Tibial nerve (tissue), 4 donors: ENCODE measurements at regions not wholly inside any gene's neighbourhood (a gene's known extent, or its start where the extent isn't known, plus 50 kb on each side); places are given as distances from the start of the nearest gene placed in this dataset.
"Not testable (repeated sequence)": the region's sequence is repeated elsewhere in the genome, so short reads cannot be mapped to it uniquely, and the experiment has no call there.

Experiments used
- DNase-seq, 2 donors: peaks; one replicate each; pipeline ENCODE4 v3.0.0-alpha.2; 2019; ENCODE audit warnings: low spot score in 2 of 2
- H3K27ac ChIP-seq, 4 donors: fragments of 200-600 bp; sonication (generic) in 3 of 4; one replicate each; pipeline ENCODE4 v1.5.1; 2017 to 2019; ENCODE audit warnings: mild to moderate bottlenecking in 1 of 4
- H3K27me3 ChIP-seq, 2 donors: fragments of 200-600 bp; sonication (generic) in 1 of 2; one replicate each; pipeline versions ENCODE4 v1.5.1 to v1.6.0; 2017 to 2019
- H3K36me3 ChIP-seq, 3 donors: fragments of 200-600 bp; sonication (generic); one replicate each; pipeline ENCODE4 v1.5.1; 2018 to 2019
- H3K4me1 ChIP-seq, 4 donors: fragments of 200-600 bp; sonication (generic) in 3 of 4; one replicate each; pipeline ENCODE4 v1.5.1; 2017 to 2019
- H3K4me3 ChIP-seq, 4 donors: fragments of 200-600 bp; sonication (generic) in 3 of 4; one replicate each; pipeline ENCODE4 v1.5.1; 2017 to 2019; ENCODE audit warnings: mild to moderate bottlenecking in 1 of 4, moderate library complexity in 1 of 4
- H3K9me3 ChIP-seq, 4 donors: fragments of 200-600 bp; sonication (generic) in 3 of 4; one replicate each; pipeline ENCODE4 v1.5.1; 2017 to 2019
- EP300 ChIP-seq, 2 donors: sonication (generic); formaldehyde crosslinking; IDR thresholded peaks; one replicate each; pipeline ENCODE4 v1.6.1; 2017; ENCODE audit warnings: antibody characterized with exemption in 2 of 2, mild to moderate bottlenecking in 1 of 2
- POLR2A ChIP-seq, 2 donors: fragments of 450-650 bp; IDR thresholded peaks; one replicate each; pipeline ENCODE4 v1.6.1; 2017; ENCODE audit warnings: antibody characterized with exemption in 2 of 2, mild to moderate bottlenecking in 2 of 2, moderate library complexity in 2 of 2
- WGBS, 2 donors: methylation state at CpG; one replicate each; pipeline ENCODE4 v1.1.5; 2018; 5-methylcytosine and 5-hydroxymethylcytosine counted together
- TF ChIP-seq, protein P1 (sequence below), 5 experiments: fragments of 200-600 bp in 3 of 5; fragments of 450-650 bp in 2 of 5; sonication (generic) in 3 of 5; IDR thresholded peaks; one replicate each; pipeline ENCODE4 v1.5.1; 2016 to 2019; ENCODE audit warnings: antibody characterized with exemption in 5 of 5, mild to moderate bottlenecking in 3 of 5, moderate library complexity in 2 of 5

DNA sequence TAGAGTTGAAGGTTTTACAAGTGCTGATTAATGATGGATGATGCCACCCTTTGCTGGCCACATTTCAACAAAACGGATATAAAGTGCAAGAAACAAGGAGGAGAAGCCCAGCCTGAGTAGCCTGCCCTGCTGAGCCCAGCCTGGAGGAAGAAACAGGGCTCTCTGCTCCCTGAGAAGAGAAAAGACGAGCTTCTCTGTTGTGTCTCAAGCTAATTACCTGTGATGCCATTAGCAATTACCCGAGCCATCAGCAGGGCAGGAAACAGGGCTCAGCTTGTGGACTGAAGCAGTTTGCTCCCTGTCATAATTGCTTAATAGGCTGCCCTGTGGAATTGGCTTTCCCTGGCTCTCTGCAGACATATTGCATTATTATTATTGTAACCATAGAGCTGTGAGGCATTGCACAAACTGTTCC, 709.3 kb upstream of the AUTS2 start:
- Histone ChIP-seq H3K36me3 (no peaks in the 10 kb centered on the region), H3K4me1 (no peaks in the 10 kb centered on the region), H3K27ac (no peak overlapping the region), H3K27me3 (no peaks in the 10 kb centered on the region), H3K9me3 (no peaks in the 10 kb centered on the region), H3K4me3 (no peak overlapping the region)
- TF ChIP-seq, protein P1, sequence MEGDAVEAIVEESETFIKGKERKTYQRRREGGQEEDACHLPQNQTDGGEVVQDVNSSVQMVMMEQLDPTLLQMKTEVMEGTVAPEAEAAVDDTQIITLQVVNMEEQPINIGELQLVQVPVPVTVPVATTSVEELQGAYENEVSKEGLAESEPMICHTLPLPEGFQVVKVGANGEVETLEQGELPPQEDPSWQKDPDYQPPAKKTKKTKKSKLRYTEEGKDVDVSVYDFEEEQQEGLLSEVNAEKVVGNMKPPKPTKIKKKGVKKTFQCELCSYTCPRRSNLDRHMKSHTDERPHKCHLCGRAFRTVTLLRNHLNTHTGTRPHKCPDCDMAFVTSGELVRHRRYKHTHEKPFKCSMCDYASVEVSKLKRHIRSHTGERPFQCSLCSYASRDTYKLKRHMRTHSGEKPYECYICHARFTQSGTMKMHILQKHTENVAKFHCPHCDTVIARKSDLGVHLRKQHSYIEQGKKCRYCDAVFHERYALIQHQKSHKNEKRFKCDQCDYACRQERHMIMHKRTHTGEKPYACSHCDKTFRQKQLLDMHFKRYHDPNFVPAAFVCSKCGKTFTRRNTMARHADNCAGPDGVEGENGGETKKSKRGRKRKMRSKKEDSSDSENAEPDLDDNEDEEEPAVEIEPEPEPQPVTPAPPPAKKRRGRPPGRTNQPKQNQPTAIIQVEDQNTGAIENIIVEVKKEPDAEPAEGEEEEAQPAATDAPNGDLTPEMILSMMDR (IDR thresholded peaks at IDR 0.05), result no peak
- TF ChIP-seq EP300 (IDR thresholded peaks at IDR 0.05), result no peak
- DNase-seq, result no peak
- WGBS, 2 donors, result 45 to 46% methylated on average over 3 of the region's 3 CpGs

GRCh38 chr7:68892236-68892635, 706.0 kb upstream of the AUTS2 start:
- no peaks in the 10 kb centered on the region for H3K4me1 ChIP-seq
- H3K36me3 ChIP-seq, result no peaks in the 10 kb centered on the region
- no peak for DNase-seq
- WGBS, 2 donors, result 94 to 96% methylated on average over 3 of the region's 3 CpGs
- H3K4me3 ChIP-seq, result no peak overlapping the region
- no peaks in the 10 kb centered on the region for H3K9me3 ChIP-seq
- TF ChIP-seq EP300 (IDR thresholded peaks at IDR 0.05), result no peak
- TF ChIP-seq POLR2A (IDR thresholded peaks at IDR 0.05), result no peak
- H3K27me3 ChIP-seq, result no peaks in the 10 kb centered on the region
- H3K27ac ChIP-seq, result no peak overlapping the region

DNA sequence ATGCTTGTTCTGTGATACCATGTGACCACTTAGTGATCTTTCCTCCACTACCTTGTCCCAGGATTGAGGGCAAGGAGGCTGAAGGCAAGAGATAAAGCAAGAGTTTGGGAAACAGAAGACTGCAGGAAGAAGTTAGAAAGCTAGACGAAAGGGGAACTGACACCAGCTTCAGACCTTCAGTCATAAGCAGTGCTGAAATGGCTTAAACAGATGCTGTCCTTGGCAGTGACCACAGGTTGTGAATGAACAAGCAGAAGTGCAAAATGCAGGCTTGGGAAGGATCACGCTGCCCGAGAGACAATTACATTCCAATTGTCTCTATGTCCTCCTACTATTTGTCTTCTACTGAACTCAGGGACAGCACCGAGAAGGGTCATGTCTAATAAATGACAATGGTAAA, 704.9 kb upstream of the AUTS2 start:
- H3K36me3 ChIP-seq, result no peaks in the 10 kb centered on the region
- H3K4me3 ChIP-seq, result no peak overlapping the region
- TF ChIP-seq POLR2A (IDR thresholded peaks at IDR 0.05) (no peak), EP300 (IDR thresholded peaks at IDR 0.05) (no peak)
- TF ChIP-seq, protein P1 (IDR thresholded peaks at IDR 0.05), result no peak
- no peaks in the 10 kb centered on the region for H3K27me3 ChIP-seq
- H3K9me3 ChIP-seq, result no peaks in the 10 kb centered on the region
- DNase-seq, result no peak
- no peak overlapping the region for H3K27ac ChIP-seq
- 48 to 57% methylated on average over 4 of the region's 4 CpGs for WGBS, 2 donors
- no peaks in the 10 kb centered on the region for H3K4me1 ChIP-seq

DNA sequence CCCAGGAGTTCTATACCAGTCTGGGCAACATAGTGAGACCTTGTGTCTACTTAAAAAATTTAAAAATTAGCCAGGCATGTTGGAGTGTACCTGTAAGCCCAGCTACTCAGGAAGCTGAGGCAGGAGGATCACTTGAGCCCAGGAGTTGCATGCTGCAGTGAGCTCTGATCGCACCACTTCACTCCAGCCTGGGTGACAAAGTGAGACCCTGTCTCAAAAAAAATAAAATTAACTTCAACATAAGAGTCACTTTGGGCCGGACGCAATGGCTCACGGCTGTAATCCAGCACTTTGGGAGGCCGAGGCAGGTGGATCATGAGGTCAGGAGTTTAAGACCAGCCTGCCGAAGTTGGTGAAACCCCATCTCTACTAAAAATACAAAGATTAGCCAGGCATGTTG, 699.1 kb upstream of the AUTS2 start:
- not testable (repeated sequence) for H3K4me3 ChIP-seq, H3K27ac ChIP-seq, H3K36me3 ChIP-seq, H3K27me3 ChIP-seq, H3K4me1 ChIP-seq, DNase-seq, H3K9me3 ChIP-seq
- 86 to 95% methylated on average over 6 of the region's 6 CpGs for WGBS, 2 donors

- WGBS, 2 donors, result 89 to 91% methylated on average over 9 of the region's 9 CpGs
- no peaks in the 10 kb centered on the region for H3K36me3 ChIP-seq
- DNase-seq, result no peak
- H3K4me1 ChIP-seq, result no peaks in the 10 kb centered on the region
- H3K4me3 ChIP-seq, result no peak overlapping the region
- no peaks in the 10 kb centered on the region for H3K27me3 ChIP-seq
- no peak overlapping the region for H3K27ac ChIP-seq
- TF ChIP-seq EP300 (IDR thresholded peaks at IDR 0.05) (no peak), POLR2A (IDR thresholded peaks at IDR 0.05) (no peak)
- TF ChIP-seq, protein P1 (IDR thresholded peaks at IDR 0.05), result no peak
- peaks cover 0 to 7% (median 0%) of the 10 kb centered on the region in 4 donors for H3K9me3 ChIP-seq
These were observed 698.2 kb upstream of the AUTS2 start for GRCh38 chr7:68900096-68900495.

DNA sequence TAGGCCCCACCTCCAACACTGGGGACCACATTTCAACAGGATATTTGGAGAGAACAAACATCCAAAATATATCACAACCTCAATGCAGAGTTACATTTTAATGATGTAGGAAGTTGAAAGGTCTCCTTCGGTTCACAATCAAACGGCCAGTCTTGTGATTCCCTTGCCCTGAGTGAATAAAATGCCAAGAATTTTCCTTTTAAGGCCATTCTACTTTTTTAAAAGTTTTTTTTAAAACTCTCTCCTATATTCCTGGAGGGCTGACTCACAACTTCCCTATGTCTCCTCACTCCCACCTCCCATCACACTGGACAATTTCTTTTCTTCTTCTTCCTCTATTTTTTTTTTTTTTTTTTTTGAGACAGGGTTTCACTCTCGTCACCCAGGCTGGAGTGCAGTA, 693.6 kb upstream of the AUTS2 start:
- no peak overlapping the region for H3K27ac ChIP-seq
- 57 to 66% methylated on average over 3 of the region's 3 CpGs for WGBS, 2 donors
- H3K36me3 ChIP-seq, result no peaks in the 10 kb centered on the region
- TF ChIP-seq, protein P1 (IDR thresholded peaks at IDR 0.05), result no peak
- no peak for TF ChIP-seq EP300 (IDR thresholded peaks at IDR 0.05)
- TF ChIP-seq POLR2A (IDR thresholded peaks at IDR 0.05), result no peak
- H3K4me3 ChIP-seq, result no peak overlapping the region
- no peaks in the 10 kb centered on the region for H3K4me1 ChIP-seq
- no peaks in the 10 kb centered on the region for H3K27me3 ChIP-seq
- H3K9me3 ChIP-seq, result peaks cover 0 to 7% (median 0%) of the 10 kb centered on the region in 4 donors
- DNase-seq, result no peak
